Upper lobe of left lung (tissue), 4 donors: ENCODE measurements at regions not wholly inside any gene's neighbourhood (a gene's known extent, or its start where the extent isn't known, plus 50 kb on each side); places are given as distances from the start of the nearest gene placed in this dataset.

ENCODE experiments used
- EP300 ChIP-seq, 4 donors: sonication (generic); formaldehyde crosslinking; IDR thresholded peaks; one replicate each; pipeline ENCODE4 v1.5.1; 2017; ENCODE audit warnings: antibody characterized with exemption in 4 of 4, control low read depth in 2 of 4
- POLR2A ChIP-seq, 4 donors: fragments of 450-650 bp; IDR thresholded peaks; one replicate each; pipeline ENCODE4 v1.5.1; 2016 to 2017; ENCODE audit warnings: antibody characterized with exemption in 4 of 4, mild to moderate bottlenecking in 2 of 4
- TF ChIP-seq, protein P1 (sequence below), 6 experiments: fragments of 450-650 bp in 4 of 6; fragments of 200-600 bp in 2 of 6; sonication (generic) in 2 of 6; IDR thresholded peaks; one replicate each; pipeline ENCODE4 v1.5.1; 2016 to 2019; ENCODE audit warnings: antibody characterized with exemption in 6 of 6

DNA sequence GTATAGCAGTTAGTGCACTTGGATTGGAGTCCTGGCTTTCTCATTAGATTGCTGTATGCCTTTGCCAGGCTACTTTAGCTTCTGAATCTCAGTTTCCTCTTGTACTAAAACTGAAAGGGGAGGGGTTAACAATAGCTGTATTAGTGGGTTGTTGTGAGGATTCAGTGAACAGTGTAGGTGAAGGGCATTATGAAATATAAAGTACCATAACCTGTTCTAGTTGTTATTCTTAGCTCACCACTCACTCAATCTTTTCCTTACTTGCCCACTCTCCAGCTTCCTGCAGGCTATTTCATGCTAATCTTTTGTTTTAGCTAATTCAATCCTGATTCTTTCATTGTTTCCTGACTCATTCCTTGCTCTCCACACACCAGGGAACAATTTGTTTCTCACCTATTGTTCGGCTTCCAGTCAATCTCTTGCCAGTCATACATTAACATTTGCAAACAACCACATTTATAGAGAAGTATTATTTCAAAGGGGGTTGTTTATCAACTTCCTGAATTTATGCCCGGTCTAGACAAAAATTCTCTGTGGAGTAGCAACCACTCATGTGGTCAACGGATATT lies 50.6 kb upstream of the EDA start:
- TF ChIP-seq, protein P1, sequence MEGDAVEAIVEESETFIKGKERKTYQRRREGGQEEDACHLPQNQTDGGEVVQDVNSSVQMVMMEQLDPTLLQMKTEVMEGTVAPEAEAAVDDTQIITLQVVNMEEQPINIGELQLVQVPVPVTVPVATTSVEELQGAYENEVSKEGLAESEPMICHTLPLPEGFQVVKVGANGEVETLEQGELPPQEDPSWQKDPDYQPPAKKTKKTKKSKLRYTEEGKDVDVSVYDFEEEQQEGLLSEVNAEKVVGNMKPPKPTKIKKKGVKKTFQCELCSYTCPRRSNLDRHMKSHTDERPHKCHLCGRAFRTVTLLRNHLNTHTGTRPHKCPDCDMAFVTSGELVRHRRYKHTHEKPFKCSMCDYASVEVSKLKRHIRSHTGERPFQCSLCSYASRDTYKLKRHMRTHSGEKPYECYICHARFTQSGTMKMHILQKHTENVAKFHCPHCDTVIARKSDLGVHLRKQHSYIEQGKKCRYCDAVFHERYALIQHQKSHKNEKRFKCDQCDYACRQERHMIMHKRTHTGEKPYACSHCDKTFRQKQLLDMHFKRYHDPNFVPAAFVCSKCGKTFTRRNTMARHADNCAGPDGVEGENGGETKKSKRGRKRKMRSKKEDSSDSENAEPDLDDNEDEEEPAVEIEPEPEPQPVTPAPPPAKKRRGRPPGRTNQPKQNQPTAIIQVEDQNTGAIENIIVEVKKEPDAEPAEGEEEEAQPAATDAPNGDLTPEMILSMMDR (IDR thresholded peaks at IDR 0.05) = no peak
- no peak for TF ChIP-seq POLR2A (IDR thresholded peaks at IDR 0.05)
- TF ChIP-seq EP300 (IDR thresholded peaks at IDR 0.05) = no peak
